Adrenal gland (tissue), 5 donors: ENCODE measurements at regions not wholly inside any gene's neighbourhood (a gene's known extent, or its start where the extent isn't known, plus 50 kb on each side); places are given as distances from the start of the nearest gene placed in this dataset.

Experiments
- POLR2A ChIP-seq, 2 donors: fragments of 450-650 bp; IDR thresholded peaks; one replicate each; pipeline ENCODE4 v1.6.1; 2017; ENCODE audit warnings: antibody characterized with exemption in 2 of 2, mild to moderate bottlenecking in 2 of 2, moderate library complexity in 1 of 2
- TF ChIP-seq, protein P1 (sequence below), 6 experiments: fragments of 450-650 bp in 4 of 6; fragments of 200-600 bp in 2 of 6; sonication (generic) in 1 of 6; IDR thresholded peaks; 1 replicate in 5 of 6; 2 replicates in 1 of 6; pipeline versions ENCODE4 v1.5.1 to v1.8.0; 2016 to 2021; ENCODE audit warnings: antibody characterized with exemption in 6 of 6, mild to moderate bottlenecking in 2 of 6, moderate library complexity in 1 of 6
- donor health status: DM: no; HTN: no; CAD: no.

DNA sequence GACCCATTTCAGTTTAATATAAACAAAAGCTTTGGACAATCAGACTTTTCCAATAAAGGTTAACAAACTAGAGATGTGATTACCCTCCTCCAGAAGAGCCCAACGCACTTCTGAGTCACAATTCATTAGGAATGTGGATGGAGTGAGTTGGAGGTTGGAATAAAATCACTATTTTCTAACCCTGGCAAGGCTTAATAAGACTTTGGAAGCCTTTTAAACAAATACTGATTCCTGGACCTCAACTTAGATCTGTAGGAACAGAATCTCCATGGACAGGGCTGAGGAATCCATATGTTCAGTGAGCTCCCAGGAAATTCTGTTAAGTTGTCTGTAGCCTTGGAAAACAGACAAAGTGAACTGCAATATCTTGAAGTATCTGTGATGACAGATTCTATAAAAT, 233.5 kb upstream of the ELL2 start:
- TF ChIP-seq, protein P1, sequence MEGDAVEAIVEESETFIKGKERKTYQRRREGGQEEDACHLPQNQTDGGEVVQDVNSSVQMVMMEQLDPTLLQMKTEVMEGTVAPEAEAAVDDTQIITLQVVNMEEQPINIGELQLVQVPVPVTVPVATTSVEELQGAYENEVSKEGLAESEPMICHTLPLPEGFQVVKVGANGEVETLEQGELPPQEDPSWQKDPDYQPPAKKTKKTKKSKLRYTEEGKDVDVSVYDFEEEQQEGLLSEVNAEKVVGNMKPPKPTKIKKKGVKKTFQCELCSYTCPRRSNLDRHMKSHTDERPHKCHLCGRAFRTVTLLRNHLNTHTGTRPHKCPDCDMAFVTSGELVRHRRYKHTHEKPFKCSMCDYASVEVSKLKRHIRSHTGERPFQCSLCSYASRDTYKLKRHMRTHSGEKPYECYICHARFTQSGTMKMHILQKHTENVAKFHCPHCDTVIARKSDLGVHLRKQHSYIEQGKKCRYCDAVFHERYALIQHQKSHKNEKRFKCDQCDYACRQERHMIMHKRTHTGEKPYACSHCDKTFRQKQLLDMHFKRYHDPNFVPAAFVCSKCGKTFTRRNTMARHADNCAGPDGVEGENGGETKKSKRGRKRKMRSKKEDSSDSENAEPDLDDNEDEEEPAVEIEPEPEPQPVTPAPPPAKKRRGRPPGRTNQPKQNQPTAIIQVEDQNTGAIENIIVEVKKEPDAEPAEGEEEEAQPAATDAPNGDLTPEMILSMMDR (IDR thresholded peaks at IDR 0.05), result no peak
- no peak for TF ChIP-seq POLR2A (IDR thresholded peaks at IDR 0.05)
